SK-MEL-5 (cell line): ENCODE measurements at regions not wholly inside any gene's neighbourhood (a gene's known extent, or its start where the extent isn't known, plus 50 kb on each side); places are given as distances from the start of the nearest gene placed in this dataset.
"Not testable (repeated sequence)": the region's sequence is repeated elsewhere in the genome, so short reads cannot be mapped to it uniquely, and the experiment has no call there.

Experiments used
- DNase-seq: peaks from one replicate; pipeline ENCODE4 v3.0.0-alpha.2; 2016; ENCODE audit warnings: low read depth, low spot score
- in situ Hi-C: cut with HindIII; loops from 2 replicates; pipeline ENCODE4 v1.10.0; 2016; ENCODE audit warnings: low sequenced_read_pairs, high pct_unique_total_duplicates, low pct_unique_long_range_greater_than_20kb

- in situ Hi-C loops: no loop called here
- no peak for DNase-seq
These were observed 88.9 kb downstream of the MOGAT1 start for GRCh38 chr2:222760301-222760897.

GRCh38 chr2:222761888-222762287 is 90.4 kb downstream of the MOGAT1 start:
- no peak for DNase-seq
- in situ Hi-C loops: no loop called here

GRCh38 chr2:222762342-222762741 is 90.9 kb downstream of the MOGAT1 start:
- DNase-seq: no peak
- in situ Hi-C loops: no loop called here

- DNase-seq, in situ Hi-C loops: not testable (repeated sequence)
These were observed 94.4 kb downstream of the MOGAT1 start for GRCh38 chr2:222765883-222766282.

- in situ Hi-C loops, DNase-seq: not testable (repeated sequence)
These were observed 92.8 kb upstream of the ACSL3 start for GRCh38 chr2:222768019-222768418.

- DNase-seq: no peak
- in situ Hi-C loops: no loop called here
These were observed 91.4 kb upstream of the ACSL3 start for GRCh38 chr2:222769446-222769845.

- in situ Hi-C loops: no loop called here
These were observed 90.9 kb upstream of the ACSL3 start for GRCh38 chr2:222769941-222770340.

GRCh38 chr2:222771832-222772231 is 89.0 kb upstream of the ACSL3 start:
- in situ Hi-C loops: no loop called here

More at GRCh38 chr2:222769941-222770340, 90.9 kb upstream of the ACSL3 start:
- DNase-seq: no peak

GRCh38 chr2:222774941-222775340 is 85.9 kb upstream of the ACSL3 start:
- DNase-seq: peak; percentile 67
- in situ Hi-C loops: no loop called here

More at GRCh38 chr2:222771832-222772231, 89.0 kb upstream of the ACSL3 start:
- DNase-seq: no peak

GRCh38 chr2:222776792-222777191 is 84.0 kb upstream of the ACSL3 start:
- in situ Hi-C loops: no loop called here
- no peak for DNase-seq

- DNase-seq: no peak
- in situ Hi-C loops: no loop called here
These were observed 82.4 kb upstream of the ACSL3 start for GRCh38 chr2:222778400-222778799.

GRCh38 chr2:222779145-222779832 is 81.5 kb upstream of the ACSL3 start:
- no peak for DNase-seq
- in situ Hi-C loops: no loop called here

GRCh38 chr2:222780051-222780450 is 80.8 kb upstream of the ACSL3 start:
- in situ Hi-C loops: no loop called here
- DNase-seq: no peak

GRCh38 chr2:222782201-222782730 is 78.6 kb upstream of the ACSL3 start:
- in situ Hi-C loops: no loop called here
- no peak for DNase-seq

GRCh38 chr2:222783592-222783991 is 77.2 kb upstream of the ACSL3 start:
- no peak for DNase-seq
- in situ Hi-C loops: no loop called here

GRCh38 chr2:222790932-222791331 is 69.9 kb upstream of the ACSL3 start:
- in situ Hi-C loops: no loop called here
- no peak for DNase-seq

GRCh38 chr2:222792001-222792611 is 68.7 kb upstream of the ACSL3 start:
- no peak for DNase-seq
- in situ Hi-C loops: no loop called here

- peak; percentile 69 for DNase-seq
- in situ Hi-C loops: no loop called here
These were observed 66.0 kb upstream of the ACSL3 start for GRCh38 chr2:222794585-222795449.
